Muscle of back (tissue), 3 donors: ENCODE measurements at regions not wholly inside any gene's neighbourhood (a gene's known extent, or its start where the extent isn't known, plus 50 kb on each side); places are given as distances from the start of the nearest gene placed in this dataset.
"Not testable (repeated sequence)": the region's sequence is repeated elsewhere in the genome, so short reads cannot be mapped to it uniquely, and the experiment has no call there.

ENCODE experiments used
- DNase-seq, 3 donors: peaks; one replicate each; pipeline versions ENCODE4 v3.0.0 to v3.0.0-alpha.2; 2013

DNA sequence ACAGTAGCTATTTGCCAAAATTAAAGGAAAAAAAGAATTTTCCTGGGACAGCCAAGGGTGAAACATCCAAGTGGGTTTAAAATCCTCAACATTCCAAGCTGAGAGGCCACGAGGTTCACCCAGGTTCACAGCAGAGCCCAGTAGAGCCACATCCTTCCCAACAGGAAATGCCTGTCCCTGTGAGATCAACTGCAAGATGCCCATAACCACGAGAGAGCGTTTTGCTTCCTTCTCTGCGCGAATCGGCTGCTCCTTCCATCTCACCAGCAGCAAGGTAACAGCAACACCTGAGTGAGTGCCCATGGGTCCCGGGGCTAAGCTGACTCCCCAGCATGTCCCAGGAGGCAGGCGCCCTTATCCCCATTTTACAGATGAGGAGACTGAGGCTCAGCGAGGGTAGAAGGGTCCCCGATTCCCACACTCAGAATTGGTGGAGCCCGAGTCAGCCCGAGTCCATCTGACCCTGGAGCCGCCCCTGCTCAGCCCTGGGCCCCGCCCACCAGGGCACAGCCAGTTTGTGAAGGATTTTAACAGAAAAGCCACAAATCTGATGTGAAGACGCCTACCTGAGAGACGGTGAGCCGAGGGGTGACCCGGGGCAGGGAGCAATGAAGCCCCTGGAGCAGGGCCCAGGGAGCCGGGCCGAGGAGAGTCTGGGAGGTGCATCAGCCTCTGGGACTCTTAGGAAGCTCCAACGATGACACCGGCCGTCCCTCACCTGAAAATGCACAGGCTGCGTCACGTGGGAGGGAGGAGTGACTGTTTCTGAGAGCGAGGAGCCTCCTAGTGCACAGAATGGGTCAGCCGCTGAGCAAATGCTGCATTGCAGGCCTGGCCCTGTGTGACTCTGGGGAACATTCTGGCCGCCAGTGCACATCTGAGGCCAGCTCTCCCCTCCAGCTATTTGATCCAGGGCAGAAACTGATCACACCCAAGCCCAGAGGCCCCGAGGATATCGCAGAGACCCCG is 236.9 kb upstream of the SFSWAP start:
- peak in 1 of 3 donors; percentile 16 for DNase-seq

DNA sequence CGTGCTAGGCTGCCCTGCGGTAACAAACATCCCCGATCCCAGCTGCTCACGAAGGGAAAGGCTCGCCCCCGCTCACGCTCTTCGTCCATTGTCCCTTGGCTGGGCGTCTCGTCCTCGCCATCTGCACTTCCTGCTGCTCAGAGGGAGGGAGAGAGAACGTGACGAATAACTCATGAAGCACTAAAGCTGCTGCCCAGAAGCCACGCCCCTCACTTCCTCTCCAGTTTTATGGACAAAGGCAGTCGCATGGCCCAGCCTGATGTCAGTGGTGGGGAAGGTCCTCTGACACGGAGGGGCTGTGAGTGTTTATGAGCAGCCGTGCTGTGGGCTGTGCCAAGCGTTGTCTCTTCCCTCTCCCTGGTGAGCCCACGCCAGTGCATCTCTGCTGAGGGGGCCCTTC is 235.9 kb upstream of the SFSWAP start:
- not testable (repeated sequence) for DNase-seq

GRCh38 chr12:131477613-131478012 is 233.3 kb upstream of the SFSWAP start:
- no peak for DNase-seq

GRCh38 chr12:131478468-131478867 is 232.4 kb upstream of the SFSWAP start:
- DNase-seq: no peak

GRCh38 chr12:131482199-131482598 is 228.7 kb upstream of the SFSWAP start:
- DNase-seq: no peak

- no peak for DNase-seq
Measured at GRCh38 chr12:131482686-131483085, 228.2 kb upstream of the SFSWAP start.

DNA sequence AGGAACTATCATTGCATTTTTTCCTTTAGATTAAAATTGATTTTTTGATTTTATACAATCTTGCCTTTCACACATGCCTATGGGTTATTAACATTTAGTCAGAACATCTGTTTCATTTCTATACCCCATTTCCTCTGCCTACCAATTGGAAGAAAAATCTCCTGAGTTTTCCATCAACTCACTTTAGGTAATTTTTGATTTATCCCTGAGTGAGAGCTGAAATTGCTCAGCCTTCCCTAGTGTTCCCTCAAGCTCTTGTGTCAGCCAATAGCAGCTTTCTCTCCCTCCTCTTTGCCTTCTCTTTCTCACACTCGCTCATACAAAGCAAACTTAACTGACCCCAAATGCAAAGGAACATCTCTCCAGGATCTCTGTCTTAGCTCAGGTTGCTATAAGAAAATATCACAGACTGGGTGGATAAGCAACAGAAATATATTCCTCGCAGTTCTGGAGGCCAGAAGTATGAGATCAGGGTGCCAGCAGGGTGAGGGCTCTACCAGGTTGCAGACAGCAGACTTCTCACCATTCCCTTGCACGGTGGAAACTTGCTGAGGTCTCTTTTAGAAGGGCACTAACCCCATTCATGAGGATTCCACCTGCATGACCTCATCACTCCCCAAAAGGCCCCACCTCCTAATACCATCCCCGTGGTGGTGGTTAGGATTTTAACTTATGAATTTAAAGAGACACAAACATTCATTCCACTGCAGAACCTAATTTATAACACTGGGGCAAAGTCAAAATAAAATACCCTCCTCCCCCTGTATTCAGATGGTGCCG is 224.2 kb upstream of the SFSWAP start:
- DNase-seq: no peak

GRCh38 chr12:131487388-131488124 is 223.3 kb upstream of the SFSWAP start:
- peak in 2 of 3 donors; percentile 3 to 9 for DNase-seq

DNA sequence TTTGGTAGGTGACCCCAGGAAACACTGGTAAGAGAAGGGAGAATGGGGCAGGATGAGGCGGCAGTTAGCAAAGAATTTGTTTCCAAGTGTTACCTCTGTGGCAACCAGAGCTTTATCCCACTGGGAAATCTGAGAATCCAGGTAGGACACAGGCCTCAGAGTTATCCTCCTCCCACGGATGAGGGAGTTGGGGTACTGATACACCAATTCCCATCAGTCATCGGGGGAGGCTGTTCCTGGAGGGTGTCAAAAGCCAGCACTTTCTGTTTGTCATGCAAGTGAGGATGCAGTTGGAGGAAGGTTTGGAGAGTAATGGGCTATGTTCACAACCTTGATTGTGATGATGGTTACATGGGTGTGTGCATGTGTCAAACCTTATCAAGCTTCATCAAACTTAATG is 221.2 kb upstream of the SFSWAP start:
- DNase-seq: no peak

DNA sequence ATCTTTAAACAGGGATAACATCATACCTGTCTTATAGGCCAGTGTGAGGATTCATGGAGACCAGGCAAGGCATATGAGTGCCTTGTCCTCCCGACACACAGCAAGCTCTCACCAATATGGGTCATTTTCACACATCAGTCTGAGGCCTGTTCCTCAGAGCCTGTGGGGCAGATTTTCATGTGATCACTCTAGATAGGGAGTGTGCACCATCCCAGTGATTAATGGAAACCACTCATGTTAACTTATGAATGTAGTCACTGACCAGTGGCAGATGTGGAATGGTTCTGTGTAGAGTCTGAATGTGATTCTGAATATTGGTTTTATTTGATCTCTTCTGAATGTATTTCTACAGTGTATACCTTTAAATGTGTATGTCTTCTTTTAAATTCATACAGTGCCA is 219.7 kb upstream of the SFSWAP start:
- DNase-seq: no peak

DNA sequence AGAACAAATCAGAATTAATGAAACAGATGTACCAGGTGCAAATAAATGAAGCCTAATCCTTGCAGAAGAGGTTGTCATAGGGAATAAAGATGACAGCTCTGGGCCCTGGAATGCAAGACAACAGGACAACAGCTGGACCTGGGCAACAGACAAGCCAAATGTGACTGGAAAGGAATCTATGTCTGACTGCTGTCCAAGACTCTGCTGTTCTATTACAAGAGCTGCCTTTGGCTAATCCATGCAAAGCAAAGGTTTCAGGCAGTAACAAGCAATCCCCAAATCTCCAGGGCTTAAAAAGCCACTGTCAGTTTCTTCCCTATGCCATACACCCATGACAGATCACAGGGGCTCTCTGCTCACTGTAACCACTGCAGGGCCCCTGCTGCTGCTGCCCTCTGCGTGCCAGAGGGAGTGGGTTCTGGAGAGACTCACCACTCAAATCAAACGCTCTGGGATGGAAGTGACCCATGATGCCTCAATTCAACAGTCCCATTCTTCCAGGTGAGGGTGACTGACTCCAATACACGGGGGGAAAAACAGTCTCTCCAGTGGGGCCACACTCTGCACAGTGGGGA is 218.9 kb upstream of the SFSWAP start:
- DNase-seq: peak; percentile 32 to 67 (median 56)

- no peak for DNase-seq
Measured at GRCh38 chr12:131493068-131493826, 217.6 kb upstream of the SFSWAP start.

- DNase-seq: no peak
Measured at GRCh38 chr12:131494216-131494615, 216.7 kb upstream of the SFSWAP start.

DNA sequence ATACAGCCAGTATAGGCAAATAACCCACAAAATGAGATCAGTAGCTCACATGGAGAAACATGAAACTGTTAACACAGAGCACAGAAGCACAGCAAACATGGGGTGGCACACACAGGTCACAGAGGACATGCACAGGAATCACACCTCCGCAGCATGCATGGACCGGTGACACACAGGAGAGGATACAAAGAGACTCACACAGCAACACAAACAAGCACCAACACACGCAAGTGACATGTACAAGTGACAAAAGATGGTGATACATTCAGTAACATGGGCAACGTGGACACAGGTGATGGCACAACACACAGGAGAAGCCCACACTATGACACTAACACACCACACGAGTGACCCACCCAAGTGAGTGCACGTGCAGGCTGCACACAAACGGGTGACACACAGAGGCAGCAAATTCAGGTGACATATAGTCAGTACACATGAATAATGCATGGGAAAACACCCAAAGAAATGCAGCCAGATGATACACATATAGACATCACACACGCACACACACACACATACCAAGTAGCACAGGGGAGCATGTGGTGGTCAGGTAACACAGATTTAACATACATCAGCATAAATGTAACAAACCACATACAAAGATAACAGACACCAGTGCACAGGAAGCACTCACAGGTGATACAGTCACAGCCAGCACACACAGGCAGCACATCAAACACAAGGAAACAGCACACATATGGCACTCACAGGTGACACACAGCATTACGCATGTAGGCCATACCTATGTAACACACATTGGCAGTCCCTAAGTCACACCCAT is 216.0 kb upstream of the SFSWAP start:
- no peak for DNase-seq

DNA sequence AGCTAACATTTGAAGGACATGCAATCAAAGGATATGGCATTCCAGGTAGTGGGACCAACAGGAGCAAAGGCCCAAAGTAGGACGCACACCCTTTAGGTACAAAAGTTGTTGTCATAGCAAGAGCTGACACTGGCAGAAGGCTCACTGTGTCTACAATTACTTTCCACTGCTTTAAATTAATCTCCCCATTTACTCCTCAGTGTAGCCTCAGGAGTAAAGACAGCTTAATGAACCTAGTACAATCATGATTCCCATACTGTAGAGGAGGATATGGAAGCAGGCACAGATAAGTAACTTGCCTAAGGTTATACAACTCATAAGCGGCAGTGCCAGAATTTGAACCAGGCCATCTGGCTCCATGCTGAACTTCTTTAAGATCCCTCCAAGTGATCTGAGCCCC is 212.9 kb upstream of the SFSWAP start:
- DNase-seq: no peak

DNA sequence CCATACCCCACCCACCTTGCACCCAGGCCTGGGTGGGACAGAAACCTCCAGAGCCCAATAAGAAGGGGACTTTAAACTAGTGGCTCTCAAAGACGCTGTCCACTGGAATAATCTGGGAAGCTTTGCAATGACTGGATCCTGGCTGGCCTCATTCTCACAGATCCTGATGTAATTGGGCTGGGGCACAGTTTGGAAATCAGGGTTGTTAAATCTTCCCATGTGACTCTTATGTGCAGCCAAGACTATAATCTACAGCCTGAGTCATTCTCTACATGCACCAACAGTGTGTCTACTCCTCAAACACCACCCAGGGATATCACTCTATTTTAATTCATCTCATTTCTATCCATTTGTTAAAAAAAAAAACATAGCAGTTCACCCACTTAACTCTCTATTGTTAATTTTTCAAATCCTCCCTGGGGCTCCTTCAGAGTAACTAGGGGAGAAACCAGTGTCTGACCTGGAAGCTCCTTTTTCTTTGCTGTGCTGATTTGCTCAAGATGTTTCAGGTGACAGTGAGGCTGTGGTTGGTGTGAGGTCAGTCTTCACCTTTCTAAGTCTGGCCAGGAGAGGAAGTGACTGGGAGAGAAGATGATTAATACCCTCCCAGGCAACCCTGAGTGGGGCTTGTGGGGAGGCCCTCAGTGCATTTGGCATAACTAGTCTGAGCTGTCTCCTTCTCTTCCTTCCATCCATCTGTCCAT is 211.6 kb upstream of the SFSWAP start:
- DNase-seq: peak; percentile 6 to 43 (median 17)

DNA sequence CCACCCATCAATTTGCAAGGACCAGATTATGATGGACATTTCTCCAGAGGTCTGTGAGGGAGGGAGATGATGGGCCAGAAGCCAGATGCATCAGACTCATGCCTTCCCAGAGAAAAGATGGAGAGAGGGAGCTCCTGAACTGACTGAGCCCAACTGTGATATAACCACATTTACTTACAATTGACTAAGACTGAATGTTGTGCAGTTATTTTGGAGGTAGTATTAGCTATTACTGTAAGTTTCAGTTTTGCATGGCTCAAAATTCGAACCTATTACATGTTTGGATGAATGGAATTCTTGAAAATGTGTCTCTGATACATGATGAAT is 211.1 kb upstream of the SFSWAP start:
- DNase-seq: no peak

DNA sequence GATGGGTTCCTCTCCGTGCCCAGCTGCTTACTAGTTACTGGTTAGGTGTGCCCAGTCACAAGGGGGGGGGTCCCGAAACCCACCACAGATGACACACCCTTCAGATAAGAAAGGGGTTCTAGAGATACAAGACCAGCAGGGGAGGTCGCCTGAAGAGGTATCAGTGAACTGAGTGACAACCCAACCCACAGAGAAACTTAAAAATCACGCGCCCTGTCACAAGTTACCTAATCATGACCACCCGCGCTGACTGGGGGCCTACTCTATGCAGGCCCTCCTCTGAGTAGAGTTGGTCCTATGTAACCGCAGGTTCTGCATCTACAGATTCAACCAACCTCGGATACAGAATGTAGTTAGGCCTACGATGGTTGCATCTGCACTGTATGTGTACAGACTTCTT is 210.3 kb upstream of the SFSWAP start:
- DNase-seq: no peak

- DNase-seq: no peak
Measured at GRCh38 chr12:131505561-131505960, 205.3 kb upstream of the SFSWAP start.

DNA sequence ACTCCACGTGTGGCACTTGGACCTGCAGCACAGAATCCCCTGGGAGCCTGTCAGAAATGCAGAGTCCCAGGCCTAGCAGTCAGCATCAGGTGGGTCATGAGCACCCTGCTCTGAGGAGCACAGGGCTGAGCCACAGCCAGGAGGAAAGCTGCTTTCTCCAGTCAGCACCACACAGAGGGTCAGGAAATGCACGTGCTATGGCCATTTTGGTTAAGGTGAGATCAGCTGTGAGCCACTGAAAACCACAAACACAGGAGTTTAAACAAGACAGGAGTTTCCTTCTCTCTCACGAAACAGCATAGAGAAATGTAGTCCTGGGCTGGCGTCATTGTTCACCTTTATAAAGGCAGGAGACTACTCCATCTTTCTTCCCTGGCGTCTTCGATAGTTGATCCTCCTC is 204.5 kb upstream of the SFSWAP start:
- no peak for DNase-seq
